AG04450 (cell line): ENCODE measurements at regions not wholly inside any gene's neighbourhood (a gene's known extent, or its start where the extent isn't known, plus 50 kb on each side); places are given as distances from the start of the nearest gene placed in this dataset.

Source experiments
- CTCF ChIA-PET: fragments of 300-600, 350-600 bp; formaldehyde crosslinking; extraction: SDS; loops from one replicate; lab custom pipeline; 2022; ENCODE audit warnings: antibody characterized with exemption, inconsistent platforms; lab: Charles Lee
- POLR2A ChIA-PET: fragments of 350-600 bp; formaldehyde crosslinking; extraction: SDS; loops from one replicate; lab custom pipeline; 2021; ENCODE audit warnings: antibody characterized with exemption, inconsistent platforms; lab: Yijun Ruan, JAX
- DNase-seq: peaks from one replicate; pipeline ENCODE4 v3.0.0-alpha.2; 2011; ENCODE audit warnings: low read depth, low spot score
- H3K27ac ChIP-seq: one replicate; pipeline ENCODE4 v1.5.1; 2012; ENCODE audit warnings: low read depth, low read length, control low read depth
- H3K27me3 ChIP-seq: one replicate; pipeline ENCODE4 v1.6.0; 2012; ENCODE audit warnings: low read length; ENCODE audit not compliant: control insufficient read depth, insufficient read depth
- H3K4me3 ChIP-seq: 2 replicates; pipeline ENCODE4 v1.5.1; 2011; ENCODE audit warnings: mild to moderate bottlenecking, low read depth, low read length, control low read depth
- H3K9me3 ChIP-seq: 2 replicates; pipeline ENCODE4 v1.5.1; 2012; ENCODE audit warnings: low read length; ENCODE audit not compliant: control insufficient read depth, insufficient read depth
- CTCF ChIP-seq: IDR thresholded peaks from 2 replicates; pipeline ENCODE4 v1.5.1; 2011; ENCODE audit warnings: low read depth, low read length, control low read depth, inconsistent platforms

- TF ChIP-seq CTCF = no peak
- ChIA-PET POLR2A (interaction anchor here (0.6 kb wide), 1 partner anchor 141 kb away, joined by 6 read pairs; no protein-coding TSS in a partner anchor), CTCF (no interaction called here)
Observed at GRCh38 chr10:3990307-3990706, 205.3 kb upstream of the KLF6 start.

GRCh38 chr10:3987143-3987974 is 202.3 kb upstream of the KLF6 start:
- TF ChIP-seq CTCF = no peak
- POLR2A ChIA-PET = no interaction called here
- CTCF ChIA-PET = no interaction called here
- Histone ChIP-seq H3K4me3 (no peak overlapping the region), H3K27me3 (no peaks in the 10 kb centered on the region), H3K27ac (no peak overlapping the region), H3K9me3 (peaks cover 3% of the 10 kb centered on the region; the same call in 1 of the 2 replicates)
- no peak for DNase-seq

More at GRCh38 chr10:3990307-3990706, 205.3 kb upstream of the KLF6 start:
- no peak for DNase-seq
- no peaks in the 10 kb centered on the region for H3K9me3 ChIP-seq
- no peak overlapping the region for H3K4me3 ChIP-seq
- no peak overlapping the region for H3K27ac ChIP-seq
- H3K27me3 ChIP-seq = no peaks in the 10 kb centered on the region

- ChIA-PET CTCF (no interaction called here), POLR2A (no interaction called here)
Observed at GRCh38 chr10:3986493-3987142, 201.6 kb upstream of the KLF6 start.

GRCh38 chr10:3982746-3983442 is 197.9 kb upstream of the KLF6 start:
- CTCF ChIA-PET = interaction anchor here (0.9 kb wide), 1 partner anchor 13 kb away, joined by 3 read pairs; no protein-coding TSS in a partner anchor
- Histone ChIP-seq H3K9me3 (peaks cover 3% of the 10 kb centered on the region; the same call in 1 of the 2 replicates), H3K27ac (no peak overlapping the region), H3K27me3 (no peaks in the 10 kb centered on the region), H3K4me3 (no peak overlapping the region)
- no peak for DNase-seq
- POLR2A ChIA-PET = no interaction called here
- TF ChIP-seq CTCF = no peak

More at GRCh38 chr10:3986493-3987142, 201.6 kb upstream of the KLF6 start:
- no peak for TF ChIP-seq CTCF
- Histone ChIP-seq H3K27me3 (no peaks in the 10 kb centered on the region), H3K9me3 (peaks cover 3% of the 10 kb centered on the region; the same call in 1 of the 2 replicates), H3K4me3 (no peak overlapping the region), H3K27ac (no peak overlapping the region)
- DNase-seq = no peak
